OCI-M1 (cell line): ENCODE measurements at regions not wholly inside any gene's neighbourhood (a gene's known extent, or its start where the extent isn't known, plus 50 kb on each side); places are given as distances from the start of the nearest gene placed in this dataset.

ENCODE experiments used
- DNase-seq: peaks from one replicate; lab custom pipeline; 2025; lab: John Stamatoyannopoulos, UW

GRCh38 chr5:67467110-67467509 is 270.5 kb upstream of the CD180 start:
- DNase-seq, result no peak

DNA sequence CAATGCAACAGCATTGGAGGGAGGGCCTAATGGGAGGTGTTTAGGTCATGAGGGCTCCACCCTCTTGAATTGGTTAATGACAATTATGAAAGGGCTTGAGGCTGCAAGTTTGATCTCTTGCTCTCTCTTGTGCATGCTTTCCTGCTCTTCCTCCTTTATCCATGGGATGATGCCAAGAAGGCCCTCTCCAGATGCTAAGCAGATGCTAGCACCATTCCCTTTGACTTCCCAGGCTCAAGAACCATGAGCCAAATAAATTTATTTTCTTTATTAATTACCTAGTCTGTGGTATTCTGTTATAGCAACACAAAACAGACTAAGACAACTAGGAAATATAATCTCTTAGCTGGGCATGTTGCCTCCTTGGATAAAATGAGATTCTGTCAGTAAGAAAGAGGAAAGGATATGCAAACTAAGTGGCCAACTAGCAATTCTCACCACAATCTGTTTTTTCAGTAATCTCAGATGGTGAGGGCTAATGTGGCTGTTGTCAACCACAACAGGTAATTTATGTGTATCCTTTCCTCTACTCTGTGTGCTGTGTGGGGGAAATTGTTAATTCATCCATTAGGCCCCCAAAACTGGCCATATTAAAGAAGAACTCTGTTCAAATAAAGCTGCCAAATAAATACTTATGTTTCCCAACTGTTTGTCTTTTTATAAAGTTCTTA is 269.1 kb upstream of the CD180 start:
- DNase-seq, result no peak

GRCh38 chr5:67462147-67462546 is 265.5 kb upstream of the CD180 start:
- DNase-seq, result no peak

- no peak for DNase-seq
These were observed 262.7 kb upstream of the CD180 start for GRCh38 chr5:67459253-67459652.

- DNase-seq, result no peak
These were observed 259.4 kb upstream of the CD180 start for GRCh38 chr5:67455970-67456369.

DNA sequence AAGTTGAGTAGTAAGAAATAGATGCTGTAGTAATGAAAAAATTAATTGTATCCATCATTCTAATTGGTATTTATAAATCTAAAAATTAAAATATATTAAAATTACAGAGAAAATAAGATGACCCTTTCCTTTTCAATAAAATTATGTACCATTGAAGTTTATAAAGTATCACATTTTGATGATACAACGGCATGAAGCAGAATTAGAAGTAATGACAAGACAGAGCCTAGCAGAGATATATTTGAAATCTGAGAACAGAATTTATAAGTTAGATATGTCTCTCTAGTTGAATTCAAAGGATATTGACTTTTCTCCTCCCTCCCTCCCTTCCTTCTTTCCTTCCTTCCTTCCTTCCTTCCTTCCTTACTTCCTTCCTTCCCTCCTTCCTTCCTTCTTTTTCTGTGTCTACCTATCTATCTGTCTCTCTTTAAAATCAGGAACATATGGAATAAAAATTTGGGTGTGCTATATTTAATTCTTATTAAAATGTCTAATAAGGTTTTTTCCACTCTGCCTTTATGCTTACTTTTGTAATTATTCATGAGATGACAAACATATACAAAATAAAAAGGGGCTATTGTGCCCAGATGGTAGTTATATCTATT is 258.5 kb upstream of the CD180 start:
- no peak for DNase-seq

DNA sequence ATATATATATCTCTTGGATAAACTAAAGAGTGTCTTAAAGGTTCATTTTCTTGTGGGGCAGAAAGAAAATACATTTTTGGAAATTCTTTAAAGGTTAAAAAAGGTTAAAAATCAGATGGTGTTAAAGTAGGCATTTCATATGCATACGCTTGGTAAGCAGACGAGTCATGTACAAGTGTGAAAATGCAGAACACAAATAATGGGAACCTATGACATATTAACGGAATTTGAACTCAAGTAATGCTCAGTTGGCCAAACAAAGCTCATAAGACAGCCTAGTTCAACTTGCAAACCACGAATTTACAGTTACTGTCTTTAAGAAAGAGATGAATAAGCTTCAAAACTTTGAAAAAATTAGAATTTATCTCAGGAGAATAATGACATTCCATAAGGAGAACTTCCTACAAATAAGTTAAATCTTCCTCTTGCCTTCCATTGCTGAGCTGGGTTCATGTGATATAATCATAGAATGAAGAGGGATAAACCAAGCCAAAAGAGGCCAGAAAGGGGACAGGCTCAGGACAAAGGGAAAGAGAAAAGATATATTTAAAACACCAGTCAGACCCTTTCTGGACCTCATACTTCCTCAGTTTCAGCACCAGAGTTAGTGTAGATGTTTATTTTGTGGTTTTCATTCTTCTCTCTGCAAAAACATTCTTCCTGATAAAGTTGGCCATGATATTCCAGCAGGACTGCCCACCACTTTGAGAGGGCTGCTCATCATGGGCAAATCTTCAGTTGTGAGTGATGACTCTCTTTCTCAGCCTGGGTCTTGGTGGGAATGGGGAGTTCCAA is 256.7 kb upstream of the CD180 start:
- no peak for DNase-seq

DNA sequence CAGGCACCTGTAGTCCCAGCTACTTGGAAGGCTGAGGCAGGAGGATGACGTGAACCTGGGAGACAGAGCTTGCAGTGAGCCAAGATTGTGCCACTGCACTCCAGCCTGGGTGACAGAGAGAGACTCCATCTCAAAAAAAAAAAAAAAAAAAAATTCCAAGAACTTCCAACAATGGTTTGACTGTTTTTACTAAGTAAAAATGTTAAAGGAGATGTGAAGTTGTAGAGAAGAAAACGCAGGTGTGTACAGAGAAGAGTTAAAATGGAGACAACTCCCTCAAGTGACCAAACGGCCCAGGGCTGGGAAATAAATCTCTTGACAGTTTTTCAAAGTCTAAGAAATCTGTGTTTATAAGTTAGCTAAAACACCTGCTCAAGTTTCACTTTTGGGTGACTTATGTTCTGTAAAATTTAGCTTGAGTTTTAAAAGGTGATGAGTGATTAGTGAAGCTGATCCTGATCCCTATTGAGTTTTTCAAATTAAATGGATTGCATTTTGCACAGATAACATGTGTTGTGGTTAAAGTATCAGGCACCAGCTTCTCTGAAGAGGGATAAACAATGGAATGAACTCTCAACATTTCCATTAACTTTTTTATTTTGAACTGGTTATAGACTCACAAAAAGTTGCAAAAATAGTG is 255.2 kb upstream of the CD180 start:
- no peak for DNase-seq

- no peak for DNase-seq
These were observed 251.1 kb upstream of the CD180 start for GRCh38 chr5:67447732-67448131.

GRCh38 chr5:67437905-67438845 is 241.6 kb upstream of the CD180 start:
- no peak for DNase-seq

DNA sequence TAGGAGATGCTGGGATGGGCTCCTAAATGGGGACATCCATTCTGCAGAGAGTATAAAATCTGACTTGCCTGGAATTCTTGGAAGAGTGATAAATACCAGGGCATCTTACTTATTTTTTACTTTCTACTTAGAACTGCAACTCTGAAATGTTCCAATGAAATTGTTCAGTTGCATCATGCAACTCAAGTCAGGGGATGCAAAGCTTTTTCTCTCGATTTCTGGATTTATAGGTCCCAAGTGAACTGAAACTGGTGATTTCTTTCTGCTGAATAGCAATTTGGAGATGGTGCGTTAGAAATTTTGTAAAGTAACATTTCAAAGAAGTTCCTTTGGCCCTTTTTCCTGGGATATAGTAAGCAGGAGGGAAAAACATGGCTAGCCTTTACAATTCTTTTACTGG is 238.4 kb upstream of the CD180 start:
- DNase-seq, result no peak

DNA sequence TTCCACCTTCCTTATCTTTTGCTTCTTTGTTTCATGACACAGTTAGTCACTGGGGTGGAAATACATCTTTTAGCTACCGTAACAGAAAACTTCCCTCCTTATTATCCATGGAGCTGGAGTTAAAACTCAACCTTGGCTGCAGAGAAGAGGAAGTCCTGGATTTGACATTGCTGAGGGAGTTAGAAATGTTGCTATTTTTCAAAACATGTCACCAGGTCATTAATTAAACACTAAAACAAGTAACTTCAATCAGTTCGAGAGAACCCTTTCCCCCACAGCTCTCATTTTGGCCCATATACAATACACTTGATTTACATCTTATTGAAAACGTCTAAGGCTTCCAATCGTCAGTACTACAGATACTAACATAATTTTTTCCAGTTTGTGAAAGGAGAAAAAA is 237.9 kb upstream of the CD180 start:
- no peak for DNase-seq

DNA sequence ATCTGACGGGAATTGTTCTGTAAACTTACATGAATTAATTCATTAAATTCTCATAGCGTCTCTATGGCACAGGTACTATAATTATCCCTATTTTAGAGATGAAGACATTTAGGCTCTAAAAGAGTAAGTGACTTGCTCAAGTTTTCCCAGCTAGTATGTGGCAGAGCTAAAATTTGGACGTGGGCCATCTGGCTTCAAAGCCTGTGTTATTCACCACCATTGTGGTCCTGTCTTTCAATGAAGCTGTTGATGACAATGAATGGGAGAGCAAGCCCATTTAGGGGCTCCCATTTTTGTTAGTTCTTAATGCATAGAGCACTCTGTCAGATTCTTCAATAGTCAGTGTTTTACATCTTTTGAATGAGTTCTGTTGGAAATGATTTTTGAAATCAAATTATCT is 236.0 kb upstream of the CD180 start:
- no peak for DNase-seq

DNA sequence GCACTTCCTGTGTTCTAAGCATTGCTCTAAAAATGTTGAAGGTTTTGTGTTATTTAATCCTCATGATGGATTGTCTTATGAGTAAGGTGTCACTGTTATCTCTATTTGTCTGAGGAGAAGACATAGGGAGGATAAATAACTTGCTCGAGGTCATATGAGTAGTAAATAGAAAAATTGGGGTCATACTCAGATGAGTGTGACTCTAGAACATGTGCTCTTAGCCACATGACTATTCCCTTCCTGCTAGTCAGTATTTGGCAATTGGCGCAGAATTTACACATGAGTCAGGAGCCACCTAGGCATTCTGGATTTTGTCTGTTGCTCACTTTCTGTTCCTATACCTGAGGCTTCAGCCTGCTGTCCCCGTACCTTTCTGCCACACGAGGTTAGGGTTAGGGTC is 234.6 kb upstream of the CD180 start:
- no peak for DNase-seq

DNA sequence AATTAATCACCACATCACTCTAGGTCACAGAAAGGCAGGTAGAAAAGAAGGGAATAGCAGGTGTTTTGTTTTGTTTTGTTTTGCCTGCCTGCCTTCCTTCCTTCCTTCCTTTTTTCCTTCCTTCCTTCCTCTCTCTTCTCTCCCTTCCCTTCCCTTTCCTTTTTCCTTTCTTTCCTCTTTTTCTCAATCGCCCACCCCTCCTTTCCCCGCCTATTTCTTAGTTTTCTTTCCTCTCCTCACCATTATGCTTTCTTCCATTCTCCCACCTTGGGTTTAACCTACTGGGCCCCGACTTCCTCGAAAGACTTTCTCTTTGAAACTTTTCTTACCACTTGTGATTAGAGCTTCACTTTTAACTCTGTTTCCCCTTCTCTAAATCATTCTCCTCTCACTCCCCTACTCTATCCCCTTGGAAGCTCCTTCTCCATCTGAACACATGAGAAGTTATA is 231.3 kb upstream of the CD180 start:
- DNase-seq, result no peak

DNA sequence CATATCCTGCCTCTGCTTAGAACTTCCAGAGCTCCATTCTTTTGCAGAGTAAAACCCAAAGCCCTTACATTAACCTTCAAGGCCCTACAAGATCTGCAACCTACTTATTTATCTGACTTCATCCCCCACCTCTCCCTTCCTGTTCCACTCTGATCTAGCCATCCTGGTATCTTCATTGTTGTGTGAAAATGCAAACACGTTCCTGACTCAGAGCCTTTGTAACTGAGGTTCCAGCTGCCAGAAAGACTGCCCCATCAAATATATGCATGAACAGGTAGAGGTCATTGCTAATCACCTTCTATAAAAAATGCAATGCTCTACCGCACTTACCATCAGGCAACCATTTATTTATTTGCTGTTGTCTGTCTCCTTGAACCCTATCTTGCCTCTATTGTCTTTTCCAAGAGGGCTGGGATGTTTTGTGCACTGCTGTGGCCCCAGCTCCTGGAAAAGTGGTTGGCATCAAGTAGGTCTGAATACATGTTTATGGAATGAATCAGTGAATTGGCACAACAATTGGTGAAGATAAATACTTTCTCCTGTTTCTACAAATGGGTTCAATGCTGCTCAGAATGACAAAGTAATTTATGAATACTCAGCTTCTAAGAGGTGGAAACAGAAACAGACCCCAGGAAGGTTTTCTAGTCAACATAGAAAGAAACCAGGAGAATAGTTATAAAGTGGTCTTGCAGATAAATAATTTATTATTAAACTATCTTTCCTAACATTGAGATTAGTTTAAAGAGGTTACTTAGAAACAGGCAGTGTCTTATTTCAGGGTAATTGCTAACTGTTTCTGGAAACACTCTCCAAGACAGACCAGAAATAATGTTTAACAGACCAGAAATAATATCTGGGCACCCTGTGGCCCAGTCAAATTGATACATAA is 230.6 kb upstream of the CD180 start:
- DNase-seq, result no peak

DNA sequence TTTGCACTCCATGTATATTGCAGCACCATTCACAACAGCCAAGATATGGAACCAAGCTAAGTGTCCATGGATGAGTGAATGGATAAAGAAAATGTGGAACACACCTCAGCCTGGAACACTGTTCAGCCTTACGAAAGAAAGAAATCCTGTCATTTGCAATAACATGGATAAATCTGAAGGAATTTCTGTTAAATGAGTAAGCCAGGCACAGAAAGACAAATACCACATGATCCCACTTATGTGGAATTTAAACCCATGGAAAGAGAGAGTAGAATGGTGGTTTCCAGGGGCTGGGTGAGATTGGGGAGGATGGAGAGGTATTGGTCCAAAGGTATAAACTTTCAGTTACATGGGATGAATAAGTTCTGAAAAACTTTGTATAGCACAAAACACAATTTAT is 228.9 kb upstream of the CD180 start:
- DNase-seq, result no peak

DNA sequence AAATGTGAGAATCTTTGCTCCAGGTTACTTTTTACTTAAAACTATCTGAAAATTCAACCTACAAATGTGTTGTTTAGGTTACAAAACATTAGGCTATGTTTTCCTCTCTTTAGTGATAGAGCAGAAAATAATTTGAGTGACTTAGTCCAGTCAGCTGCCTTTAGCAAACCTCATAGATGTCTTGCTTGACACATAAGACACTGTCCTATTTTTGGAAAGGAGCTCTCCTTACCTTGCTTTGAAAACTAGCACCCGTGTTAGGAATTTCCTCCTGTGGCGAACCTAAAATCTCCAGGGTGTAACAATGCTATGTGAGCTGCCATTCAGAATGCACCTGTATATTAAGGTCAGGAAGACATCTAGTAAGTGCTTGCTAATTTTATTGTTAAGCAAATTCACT is 221.2 kb upstream of the CD180 start:
- no peak for DNase-seq

GRCh38 chr5:67416986-67417385 is 220.4 kb upstream of the CD180 start:
- DNase-seq, result no peak

DNA sequence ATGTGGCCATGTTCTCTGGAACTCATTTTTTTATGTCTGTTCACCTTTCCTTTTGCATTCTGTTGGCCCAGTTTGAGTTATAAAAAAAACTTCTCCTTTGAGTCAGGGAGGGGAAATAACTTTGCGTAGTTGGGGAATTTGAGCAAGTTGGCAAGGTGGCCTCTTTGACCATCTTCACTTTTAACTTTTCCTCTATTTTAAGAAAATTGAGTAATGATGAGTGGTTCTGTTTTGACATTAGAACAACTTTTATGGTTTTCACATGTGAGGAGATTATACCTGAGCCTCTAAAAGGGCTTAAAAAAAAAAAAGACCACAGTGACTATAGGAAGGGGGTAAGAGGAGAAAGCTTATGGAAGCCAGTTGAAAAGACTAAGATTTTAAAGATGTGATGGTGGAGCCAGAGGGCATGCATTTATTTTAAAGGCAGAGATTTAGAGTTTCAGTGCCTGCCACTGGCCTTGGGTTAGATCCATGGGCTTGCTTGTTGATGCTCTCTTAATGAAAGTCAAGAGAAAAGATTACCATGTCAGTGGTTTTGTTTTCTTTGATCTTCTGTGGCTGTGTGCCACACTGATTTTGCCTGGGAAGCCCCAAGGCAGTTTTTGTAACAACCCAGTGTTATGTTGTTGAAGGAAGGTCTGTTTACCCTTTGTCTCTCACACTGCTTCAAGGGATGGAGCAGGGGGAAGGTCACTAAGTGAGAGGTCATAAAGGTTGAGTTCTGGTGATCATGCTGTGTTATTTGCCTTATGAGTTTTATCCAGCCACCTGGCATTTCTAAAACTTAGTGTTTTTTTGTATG is 219.7 kb upstream of the CD180 start:
- no peak for DNase-seq
